Fibroblast of the aortic adventitia (primary cell): ENCODE measurements at regions not wholly inside any gene's neighbourhood (a gene's known extent, or its start where the extent isn't known, plus 50 kb on each side); places are given as distances from the start of the nearest gene placed in this dataset.

Source experiments
- DNase-seq: peaks from one replicate; pipeline ENCODE4 v3.0.0-alpha.2; 2010; ENCODE audit warnings: low read depth
- H3K4me3 ChIP-seq: 2 replicates; pipeline ENCODE4 v1.5.1; 2011; ENCODE audit warnings: low read depth, mild to moderate bottlenecking, control low read depth, low read length, moderate library complexity
- TF ChIP-seq, protein P1 (sequence below): IDR thresholded peaks from 2 replicates; pipeline ENCODE4 v1.5.1; 2011; ENCODE audit warnings: mild to moderate bottlenecking, low read length, control low read depth, inconsistent platforms; ENCODE audit not compliant: insufficient read depth

DNA sequence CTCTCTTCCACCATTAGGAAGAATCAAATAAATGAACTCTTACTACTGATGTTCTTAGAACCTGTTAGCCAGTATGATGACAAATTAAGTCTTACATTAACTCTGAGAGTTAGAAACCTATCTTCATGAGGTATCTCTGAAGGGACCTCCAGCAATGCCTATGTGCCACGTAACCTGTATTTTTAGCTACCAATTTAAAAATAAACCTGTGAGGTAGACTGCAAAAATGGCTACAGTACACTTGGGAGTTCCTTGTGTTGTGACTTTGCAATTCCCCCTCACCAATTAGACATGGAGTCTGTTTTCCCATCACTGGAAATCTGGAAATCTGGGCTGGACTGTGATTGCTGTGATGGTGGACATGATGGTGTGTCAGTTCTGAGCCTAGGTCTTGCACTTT lies 143.7 kb upstream of the MPHOSPH6 start:
- H3K4me3 ChIP-seq: no peak overlapping the region
- TF ChIP-seq, protein P1, sequence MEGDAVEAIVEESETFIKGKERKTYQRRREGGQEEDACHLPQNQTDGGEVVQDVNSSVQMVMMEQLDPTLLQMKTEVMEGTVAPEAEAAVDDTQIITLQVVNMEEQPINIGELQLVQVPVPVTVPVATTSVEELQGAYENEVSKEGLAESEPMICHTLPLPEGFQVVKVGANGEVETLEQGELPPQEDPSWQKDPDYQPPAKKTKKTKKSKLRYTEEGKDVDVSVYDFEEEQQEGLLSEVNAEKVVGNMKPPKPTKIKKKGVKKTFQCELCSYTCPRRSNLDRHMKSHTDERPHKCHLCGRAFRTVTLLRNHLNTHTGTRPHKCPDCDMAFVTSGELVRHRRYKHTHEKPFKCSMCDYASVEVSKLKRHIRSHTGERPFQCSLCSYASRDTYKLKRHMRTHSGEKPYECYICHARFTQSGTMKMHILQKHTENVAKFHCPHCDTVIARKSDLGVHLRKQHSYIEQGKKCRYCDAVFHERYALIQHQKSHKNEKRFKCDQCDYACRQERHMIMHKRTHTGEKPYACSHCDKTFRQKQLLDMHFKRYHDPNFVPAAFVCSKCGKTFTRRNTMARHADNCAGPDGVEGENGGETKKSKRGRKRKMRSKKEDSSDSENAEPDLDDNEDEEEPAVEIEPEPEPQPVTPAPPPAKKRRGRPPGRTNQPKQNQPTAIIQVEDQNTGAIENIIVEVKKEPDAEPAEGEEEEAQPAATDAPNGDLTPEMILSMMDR: no peak
- no peak for DNase-seq

DNA sequence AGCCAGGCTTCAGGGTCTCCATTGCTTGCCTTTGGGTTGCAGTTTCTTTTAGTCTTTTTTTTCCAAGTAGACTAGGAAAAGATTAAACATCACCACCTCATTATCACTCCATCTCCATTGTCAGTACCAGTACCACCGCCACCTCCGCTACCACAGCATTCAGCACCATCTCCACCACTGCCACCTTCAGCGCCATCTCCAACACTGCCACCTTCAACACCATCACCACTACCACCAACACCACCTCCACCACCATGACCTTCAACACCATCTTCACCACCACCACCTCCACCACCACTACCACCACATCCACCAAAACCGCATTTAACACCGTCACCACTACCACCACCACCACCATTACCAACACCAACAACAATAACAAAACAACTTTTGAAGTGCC lies 141.5 kb upstream of the MPHOSPH6 start:
- no peak overlapping the region for H3K4me3 ChIP-seq
- no peak for DNase-seq
- TF ChIP-seq, protein P1: no peak

DNA sequence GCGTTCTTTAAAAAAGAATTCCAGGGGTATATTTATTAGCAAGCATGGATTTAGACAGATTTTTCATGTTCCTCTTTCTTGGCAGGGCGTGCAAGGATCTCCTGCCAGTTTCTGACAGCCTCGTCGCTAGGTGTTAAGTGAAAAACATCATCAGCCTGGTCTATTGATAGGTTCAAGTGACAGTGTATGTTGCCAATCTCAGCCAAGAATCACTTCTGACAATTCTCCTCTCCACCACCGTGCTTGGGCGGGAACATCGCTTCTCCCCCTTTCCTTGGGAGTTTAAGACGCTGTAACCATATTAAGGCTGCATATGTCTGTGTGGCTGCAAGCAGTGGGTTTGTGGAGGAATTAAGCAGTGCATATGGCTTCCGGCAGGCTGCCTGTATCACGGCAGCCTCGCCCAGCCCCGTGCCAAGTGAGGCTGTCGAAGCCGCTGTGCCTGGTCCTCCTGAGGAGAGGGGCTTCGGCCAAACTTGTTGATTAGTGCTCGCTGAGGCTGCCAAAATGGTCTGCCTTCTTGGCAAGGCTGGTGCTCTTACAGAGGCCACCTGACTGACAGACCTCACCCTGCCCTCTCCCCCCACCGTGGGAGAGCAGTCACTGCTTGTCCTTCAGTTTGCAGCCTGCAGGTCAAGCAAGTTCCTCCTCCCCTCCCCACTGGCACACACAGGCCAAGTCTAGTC lies 132.2 kb upstream of the MPHOSPH6 start:
- no peak overlapping the region for H3K4me3 ChIP-seq
- TF ChIP-seq, protein P1: no peak
- DNase-seq: no peak

DNA sequence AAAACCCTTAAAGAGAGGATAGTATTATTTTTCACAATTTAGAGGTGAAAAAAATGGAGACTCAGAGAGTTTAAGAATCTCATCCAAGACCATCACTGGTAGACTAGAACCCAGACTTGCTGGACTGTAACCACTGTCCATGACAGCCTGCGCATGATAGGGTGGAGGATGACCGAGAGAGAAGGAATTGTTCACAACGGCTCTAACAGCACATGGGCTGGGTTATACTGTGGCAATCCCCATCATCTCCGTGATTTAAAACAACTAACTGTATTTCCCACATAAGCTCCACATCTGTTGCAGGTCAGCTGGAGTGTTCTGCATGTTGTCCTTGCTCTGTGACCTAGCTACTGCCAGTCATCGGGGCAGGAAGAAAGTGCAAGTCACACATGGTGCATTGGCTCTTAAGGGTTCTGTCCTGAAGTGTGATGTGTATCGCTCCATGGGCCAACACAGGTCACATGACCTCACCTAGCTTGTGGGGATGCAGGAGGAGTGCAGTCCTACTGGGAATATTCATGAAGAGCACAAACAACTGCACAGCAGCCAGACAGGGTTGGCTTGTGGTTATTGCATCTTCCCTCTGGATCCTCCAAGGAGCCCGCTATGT lies 131.2 kb upstream of the MPHOSPH6 start:
- no peak overlapping the region for H3K4me3 ChIP-seq
- TF ChIP-seq, protein P1: no peak
- DNase-seq: no peak

DNA sequence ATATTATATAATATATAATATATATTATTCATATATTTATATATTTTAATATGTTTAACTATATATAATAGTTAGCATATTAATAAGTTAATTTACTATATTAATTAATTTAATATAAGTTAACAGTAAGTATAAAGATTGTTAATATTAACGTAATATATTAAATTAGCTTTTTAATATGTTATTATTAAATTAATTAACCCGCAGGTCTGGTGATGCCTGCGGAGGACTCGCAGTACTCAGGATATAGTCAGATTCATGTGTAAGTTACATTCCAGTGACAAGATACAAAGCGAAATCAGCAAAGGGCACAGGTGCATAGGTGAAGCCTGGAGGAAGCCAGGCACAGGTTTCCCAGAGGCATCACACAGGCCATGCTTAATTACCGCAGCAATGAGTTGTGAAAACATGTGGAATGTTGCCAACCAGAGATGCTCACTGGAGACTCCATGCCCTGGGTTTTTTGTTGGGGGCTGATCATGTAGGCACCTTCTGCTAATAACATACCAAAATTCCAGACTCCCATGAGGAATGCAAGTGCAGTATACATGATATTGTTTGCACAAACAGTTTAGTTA lies 130.4 kb upstream of the MPHOSPH6 start:
- no peak for DNase-seq
- TF ChIP-seq, protein P1: no peak
- H3K4me3 ChIP-seq: no peak overlapping the region

DNA sequence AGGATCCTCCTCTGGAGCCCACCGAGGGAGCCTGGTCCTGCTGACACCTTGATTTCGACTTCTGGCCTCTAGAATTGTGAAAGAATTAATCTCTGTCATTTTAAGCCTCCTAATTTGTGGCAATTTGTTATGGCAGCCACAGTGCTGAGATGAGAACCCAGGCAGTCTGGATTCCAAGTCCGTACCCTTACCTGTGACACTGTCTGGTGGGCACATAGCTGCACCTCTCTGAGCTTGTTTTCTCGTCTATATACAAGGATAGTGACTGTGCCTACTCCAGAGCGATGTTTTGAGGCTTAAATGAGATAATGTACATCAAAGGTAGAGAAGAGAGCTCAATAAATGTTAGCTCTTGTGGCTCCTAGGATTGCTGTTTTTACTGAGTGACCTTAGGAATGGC lies 128.4 kb upstream of the MPHOSPH6 start:
- TF ChIP-seq, protein P1: no peak
- no peak for DNase-seq
- no peak overlapping the region for H3K4me3 ChIP-seq
